ENCODE measurements at regions not wholly inside any gene's neighbourhood (a gene's known extent, or its start where the extent isn't known, plus 50 kb on each side); places are given as distances from the start of the nearest gene placed in this dataset.
A peak's percentile ranks its signal among the peaks of the same experiment; 100 is the strongest.

DNA sequence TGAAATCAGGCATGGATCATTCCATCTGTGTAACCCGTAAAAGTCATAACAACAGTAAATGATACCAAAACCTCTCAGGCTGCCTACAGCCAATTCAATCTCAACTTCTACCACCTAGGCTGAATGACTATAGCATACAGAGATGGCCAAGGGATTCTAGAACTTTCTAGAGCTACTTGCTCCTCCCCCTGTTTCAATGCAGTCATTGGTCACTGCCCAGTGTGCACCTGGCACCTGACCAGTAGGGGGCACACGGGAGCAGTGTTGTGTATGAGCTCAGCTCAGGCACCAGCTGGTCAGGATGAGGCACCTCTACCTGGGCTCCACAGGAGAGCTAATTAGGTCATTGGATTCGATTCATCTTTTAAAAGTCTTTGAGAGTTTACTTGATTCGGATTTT, 86.2 kb downstream of the PLEKHG1 start:
- peak; percentile 38 for TF ChIP-seq CTCF (IDR thresholded peaks at IDR 0.05; ENCODE audit: low read length)
- no peak for TF ChIP-seq EZH2 (optimal IDR thresholded peaks at IDR 0.05; ENCODE audit: low read depth, low read length)
- no peak for TF ChIP-seq EZH2phosphoT487 (IDR thresholded peaks at IDR 0.05; ENCODE audit: low read length)
